Thyroid gland (tissue), 4 donors: ENCODE measurements at regions not wholly inside any gene's neighbourhood (a gene's known extent, or its start where the extent isn't known, plus 50 kb on each side); places are given as distances from the start of the nearest gene placed in this dataset.
"Not testable (repeated sequence)": the region's sequence is repeated elsewhere in the genome, so short reads cannot be mapped to it uniquely, and the experiment has no call there.

Source experiments
- DNase-seq, 2 donors: peaks; one replicate each; pipeline ENCODE4 v3.0.0-alpha.2; 2019
- H3K27ac ChIP-seq, 3 donors: fragments of 200-600 bp; sonication (generic); 1 replicate in 2 of 3; 2 replicates in 1 of 3; pipeline ENCODE4 v1.5.1; 2016 to 2019; ENCODE audit warnings: mild to moderate bottlenecking in 1 of 3, moderate library complexity in 1 of 3
- H3K27me3 ChIP-seq: fragments of 200-600 bp; sonication (generic); one replicate; pipeline ENCODE4 v1.5.1; 2019
- H3K36me3 ChIP-seq, 2 donors: fragments of 200-600 bp; sonication (generic); one replicate each; pipeline ENCODE4 v1.5.1; 2016 to 2019
- H3K4me1 ChIP-seq, 2 donors: fragments of 200-600 bp; sonication (generic); one replicate each; pipeline ENCODE4 v1.5.1; 2017 to 2019
- H3K4me3 ChIP-seq, 3 donors: fragments of 200-600 bp; sonication (generic); replicated peaks in 1 of 3; 1 replicate in 2 of 3; 2 replicates in 1 of 3; pipeline ENCODE4 v1.5.1; 2016; ENCODE audit warnings: mild to moderate bottlenecking in 1 of 3
- H3K9me3 ChIP-seq: fragments of 200-600 bp; sonication (generic); one replicate; pipeline ENCODE4 v1.5.1; 2017
- POLR2A ChIP-seq, 2 donors: fragments of 450-650 bp; IDR thresholded peaks; one replicate each; pipeline ENCODE4 v1.6.1; 2017; ENCODE audit warnings: antibody characterized with exemption in 2 of 2, mild to moderate bottlenecking in 2 of 2, moderate library complexity in 1 of 2
- WGBS, 2 donors: methylation state at CpG; one replicate each; pipeline ENCODE4 v1.1.5; 2017; 5-methylcytosine and 5-hydroxymethylcytosine counted together
- intact Hi-C: fragments of 100-400 bp; cut with DNase I; formaldehyde crosslinking; loops from one replicate; pipeline ENCODE4 v1.15.1; 2023
- TF ChIP-seq, protein P1 (sequence below), 6 experiments: fragments of 200-600 bp in 3 of 6; fragments of 450-650 bp in 3 of 6; sonication (generic) in 3 of 6; IDR thresholded peaks; one replicate each; pipeline ENCODE4 v1.5.1; 2016 to 2019; ENCODE audit warnings: antibody characterized with exemption in 6 of 6, mild to moderate bottlenecking in 2 of 6, inconsistent platforms in 1 of 6, moderate library complexity in 1 of 6

DNA sequence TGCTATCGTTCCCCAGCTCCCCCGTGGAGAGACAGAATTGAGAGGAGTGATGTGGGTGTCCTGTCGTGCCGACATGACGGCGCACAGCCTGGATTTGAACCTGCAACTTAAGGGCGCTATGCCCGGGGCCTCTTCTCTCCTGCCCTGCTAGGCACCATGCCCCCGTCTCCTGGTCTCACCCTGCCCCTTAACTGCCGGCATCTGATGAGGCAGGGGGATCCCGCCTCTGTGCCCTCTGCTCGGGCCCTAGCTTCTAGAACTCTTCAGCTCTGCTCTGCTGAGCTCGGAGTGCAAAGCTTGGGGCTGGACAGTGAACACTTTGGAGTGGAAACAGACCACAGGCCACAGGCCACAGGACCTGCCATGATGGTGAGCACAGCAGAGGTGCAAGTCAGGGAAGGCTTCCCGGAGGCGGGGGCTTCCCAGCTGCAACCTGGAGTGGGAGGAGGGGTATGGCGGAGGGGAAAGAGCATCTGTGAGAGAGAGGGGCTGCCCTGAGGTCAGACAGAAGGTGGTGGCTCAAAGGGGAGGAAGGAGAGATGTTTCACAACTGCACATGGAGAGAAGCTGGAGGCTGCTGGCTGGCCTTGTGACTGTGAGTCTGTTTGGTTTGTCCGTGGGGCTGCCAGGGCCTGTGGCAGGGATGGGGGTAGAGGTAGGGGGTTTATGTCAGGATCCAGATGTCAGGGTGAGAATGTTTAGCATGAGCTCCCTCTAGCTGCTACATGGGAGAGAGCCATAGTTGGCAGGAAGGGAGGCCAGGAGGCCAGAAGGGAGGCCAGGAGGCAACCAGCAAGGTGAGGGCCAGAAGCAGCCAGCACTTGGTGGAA, 107.8 kb downstream of the CRLF3 start:
- Histone ChIP-seq H3K4me3 (no peak overlapping the region), H3K4me1 (no peaks in the 10 kb centered on the region), H3K27ac (no peak overlapping the region), H3K36me3 (no peaks in the 10 kb centered on the region), H3K27me3 (no peaks in the 10 kb centered on the region), H3K9me3 (no peaks in the 10 kb centered on the region)
- TF ChIP-seq POLR2A (IDR thresholded peaks at IDR 0.05) = no peak
- TF ChIP-seq, protein P1, sequence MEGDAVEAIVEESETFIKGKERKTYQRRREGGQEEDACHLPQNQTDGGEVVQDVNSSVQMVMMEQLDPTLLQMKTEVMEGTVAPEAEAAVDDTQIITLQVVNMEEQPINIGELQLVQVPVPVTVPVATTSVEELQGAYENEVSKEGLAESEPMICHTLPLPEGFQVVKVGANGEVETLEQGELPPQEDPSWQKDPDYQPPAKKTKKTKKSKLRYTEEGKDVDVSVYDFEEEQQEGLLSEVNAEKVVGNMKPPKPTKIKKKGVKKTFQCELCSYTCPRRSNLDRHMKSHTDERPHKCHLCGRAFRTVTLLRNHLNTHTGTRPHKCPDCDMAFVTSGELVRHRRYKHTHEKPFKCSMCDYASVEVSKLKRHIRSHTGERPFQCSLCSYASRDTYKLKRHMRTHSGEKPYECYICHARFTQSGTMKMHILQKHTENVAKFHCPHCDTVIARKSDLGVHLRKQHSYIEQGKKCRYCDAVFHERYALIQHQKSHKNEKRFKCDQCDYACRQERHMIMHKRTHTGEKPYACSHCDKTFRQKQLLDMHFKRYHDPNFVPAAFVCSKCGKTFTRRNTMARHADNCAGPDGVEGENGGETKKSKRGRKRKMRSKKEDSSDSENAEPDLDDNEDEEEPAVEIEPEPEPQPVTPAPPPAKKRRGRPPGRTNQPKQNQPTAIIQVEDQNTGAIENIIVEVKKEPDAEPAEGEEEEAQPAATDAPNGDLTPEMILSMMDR (IDR thresholded peaks at IDR 0.05) = no peak
- no peak for DNase-seq
- WGBS, 2 donors = 87 to 89% methylated on average over 17 of the region's 17 CpGs
- intact Hi-C loops = no loop called here

DNA sequence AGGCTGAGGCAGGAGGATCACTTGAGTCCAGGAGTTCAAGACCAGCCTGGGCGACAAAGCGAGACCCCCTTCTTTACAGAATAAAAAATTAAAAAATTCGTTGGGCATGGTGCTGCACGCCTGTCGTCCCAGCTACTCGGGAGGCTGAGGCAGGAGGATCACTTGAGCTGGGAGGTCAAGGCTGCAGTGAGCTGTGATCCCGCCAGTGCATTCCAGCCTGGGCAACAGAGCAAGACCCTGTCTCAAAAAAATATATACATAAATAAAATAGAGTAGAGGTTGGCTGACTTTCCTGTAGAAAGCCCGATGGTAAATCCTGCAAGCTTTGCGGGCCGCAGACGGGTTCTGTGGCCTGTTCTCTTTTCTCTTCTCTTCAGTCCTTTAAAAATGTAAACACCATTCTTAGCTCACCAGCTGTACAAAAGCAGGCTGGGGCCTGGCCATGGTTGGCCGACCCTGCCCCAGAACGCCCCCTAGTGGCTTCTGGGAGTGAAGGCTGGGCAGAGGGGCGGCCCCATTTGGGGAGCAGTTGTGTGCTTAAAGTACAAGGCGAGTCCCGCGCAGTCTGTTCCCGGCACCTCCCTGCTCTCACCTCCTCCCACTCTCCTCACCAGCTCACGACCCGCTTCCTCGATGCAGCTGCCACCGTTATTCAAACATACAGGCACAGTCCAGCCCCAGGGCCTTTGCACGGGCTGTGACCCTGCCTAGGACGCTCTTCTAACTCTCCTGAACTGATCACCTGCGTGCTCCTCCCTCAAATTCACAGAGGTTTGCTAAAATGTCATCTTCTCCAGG, 109.5 kb downstream of the CRLF3 start:
- H3K4me3 ChIP-seq, H3K36me3 ChIP-seq, H3K27me3 ChIP-seq, H3K27ac ChIP-seq, intact Hi-C loops, H3K9me3 ChIP-seq, H3K4me1 ChIP-seq: not testable (repeated sequence)
- TF ChIP-seq, protein P1 (IDR thresholded peaks at IDR 0.05) = peak in 5 of 6 experiments; percentile 28 to 59 (median 31)
- DNase-seq = peak; percentile 45 to 50
- WGBS, 2 donors = 70 to 74% methylated on average over 24 to 25 of the region's 25 CpGs

DNA sequence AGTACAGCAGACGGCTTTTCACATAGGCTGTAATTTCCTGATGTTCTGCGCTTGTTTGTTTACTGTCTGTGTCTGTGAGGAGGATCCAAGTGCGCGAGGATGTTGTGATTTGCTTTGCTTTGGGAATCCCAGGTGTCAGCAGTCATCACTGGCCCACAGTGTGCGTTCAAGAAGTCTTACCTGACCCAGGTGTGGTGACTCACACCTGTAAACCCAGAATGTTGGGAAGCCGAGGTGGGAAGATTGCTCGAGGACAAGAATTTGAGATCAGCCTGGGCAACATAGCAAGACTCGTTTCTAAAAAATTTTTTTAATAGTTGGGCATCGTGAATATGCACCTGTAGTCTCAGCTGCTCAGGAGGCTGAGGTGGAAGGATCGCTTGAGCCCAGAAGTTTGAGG, 110.7 kb downstream of the CRLF3 start:
- WGBS, 2 donors = 78 to 82% methylated on average over 10 of the region's 10 CpGs
- H3K27me3 ChIP-seq, H3K4me3 ChIP-seq, H3K4me1 ChIP-seq, intact Hi-C loops, H3K9me3 ChIP-seq, H3K36me3 ChIP-seq, H3K27ac ChIP-seq, DNase-seq: not testable (repeated sequence)

DNA sequence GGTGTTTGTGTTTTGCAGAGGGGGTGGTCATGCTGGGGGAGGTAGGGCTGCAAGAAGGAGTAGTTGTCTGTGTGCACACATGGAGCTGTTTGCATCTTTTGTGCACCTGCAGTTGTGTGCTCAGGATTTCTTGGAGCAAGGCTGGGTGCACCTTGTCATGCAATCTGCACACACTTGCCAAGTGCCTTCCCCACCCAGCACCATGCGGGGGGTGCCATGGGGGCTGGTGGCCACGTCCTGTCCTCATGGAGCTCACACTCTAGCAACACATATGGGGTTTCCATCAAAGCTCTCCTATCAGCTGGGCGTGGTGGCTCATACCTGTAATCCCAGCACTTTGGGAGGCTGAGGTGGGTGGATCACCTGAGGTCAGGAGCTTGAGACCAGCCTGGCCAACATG, 111.6 kb downstream of the CRLF3 start:
- intact Hi-C loops, H3K4me1 ChIP-seq, DNase-seq, H3K27ac ChIP-seq, H3K9me3 ChIP-seq, H3K36me3 ChIP-seq, H3K27me3 ChIP-seq, H3K4me3 ChIP-seq: not testable (repeated sequence)
- WGBS, 2 donors = 100% methylated on average over 1 of the region's 3 CpGs; no CpG with 5 or more reads in 1 of the 2 donors

DNA sequence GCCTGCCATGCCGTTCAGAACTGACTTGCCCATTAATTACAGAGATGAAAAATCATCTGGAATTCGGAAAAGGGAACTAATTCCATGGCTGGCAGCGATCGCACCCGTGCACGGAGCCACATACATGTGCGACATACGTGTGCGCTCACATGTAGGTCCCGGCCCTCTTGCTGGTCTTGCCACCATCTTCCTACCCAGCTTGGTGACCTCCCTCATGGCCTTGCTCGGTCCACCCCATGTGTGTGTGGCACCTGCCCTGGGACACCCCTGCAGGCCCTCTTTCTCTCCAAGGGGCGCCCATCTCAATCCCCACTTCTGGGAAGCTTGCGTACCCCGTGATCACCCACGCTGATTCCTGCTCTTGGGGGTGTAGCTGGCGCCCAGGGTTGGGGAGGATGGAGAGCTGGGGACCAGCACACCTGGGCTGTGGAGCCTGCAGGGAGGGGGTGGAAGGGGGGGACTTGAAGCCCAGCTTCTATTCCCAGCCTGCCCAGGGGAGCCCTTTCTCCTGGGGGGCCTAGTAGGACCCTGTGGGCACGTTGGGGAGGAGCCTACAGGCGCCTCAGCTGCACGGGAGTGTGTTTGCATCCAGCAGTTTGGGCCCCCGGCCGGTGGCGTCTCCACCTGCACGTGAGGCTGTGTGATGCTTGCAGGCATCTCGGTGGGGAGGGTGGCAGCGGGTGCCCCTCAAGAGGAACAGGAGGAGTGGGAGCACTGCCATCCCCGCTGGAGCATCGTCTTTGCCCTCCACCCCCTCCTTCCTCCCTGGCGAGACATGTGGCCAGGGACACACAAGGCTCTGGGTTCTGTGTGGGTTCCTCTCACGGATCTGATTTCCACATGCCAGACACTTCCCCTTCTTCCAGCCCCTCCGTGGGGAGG, 112.6 kb downstream of the CRLF3 start:
- H3K36me3 ChIP-seq, H3K27ac ChIP-seq, H3K9me3 ChIP-seq, intact Hi-C loops, H3K4me3 ChIP-seq, DNase-seq, H3K27me3 ChIP-seq: not testable (repeated sequence)
- WGBS, 2 donors = 83 to 86% methylated on average over 22 to 23 of the region's 30 CpGs
- peaks cover 10 to 13% of the 10 kb centered on the region in 2 donors for H3K4me1 ChIP-seq

DNA sequence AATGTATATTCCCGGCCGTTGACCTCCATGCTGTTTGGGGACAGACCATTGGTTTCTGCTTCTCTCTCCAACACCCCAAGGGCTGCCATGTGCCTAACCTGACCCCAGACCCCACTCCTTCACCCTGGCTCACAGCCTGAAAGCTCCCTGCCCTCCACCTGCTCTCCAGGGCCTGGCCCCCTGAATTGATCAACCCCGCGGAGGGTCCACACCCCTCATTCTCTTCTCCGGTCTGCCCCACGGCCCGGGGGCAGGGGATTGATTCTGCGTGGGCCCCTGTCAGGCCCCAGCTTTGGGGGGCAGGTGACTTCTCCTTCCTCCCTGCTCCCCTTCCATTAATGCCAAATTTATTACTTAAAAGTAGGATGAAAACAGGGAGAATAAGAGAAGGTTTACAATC, 113.3 kb downstream of the CRLF3 start:
- H3K27ac ChIP-seq, H3K27me3 ChIP-seq, H3K36me3 ChIP-seq, H3K9me3 ChIP-seq, DNase-seq, intact Hi-C loops: not testable (repeated sequence)
- peak overlapping the region in 1 of 3 donors; percentile 88 for H3K4me3 ChIP-seq
- 74 to 75% methylated on average over 8 of the region's 8 CpGs for WGBS, 2 donors
- H3K4me1 ChIP-seq = peaks cover 10 to 13% of the 10 kb centered on the region in 2 donors

DNA sequence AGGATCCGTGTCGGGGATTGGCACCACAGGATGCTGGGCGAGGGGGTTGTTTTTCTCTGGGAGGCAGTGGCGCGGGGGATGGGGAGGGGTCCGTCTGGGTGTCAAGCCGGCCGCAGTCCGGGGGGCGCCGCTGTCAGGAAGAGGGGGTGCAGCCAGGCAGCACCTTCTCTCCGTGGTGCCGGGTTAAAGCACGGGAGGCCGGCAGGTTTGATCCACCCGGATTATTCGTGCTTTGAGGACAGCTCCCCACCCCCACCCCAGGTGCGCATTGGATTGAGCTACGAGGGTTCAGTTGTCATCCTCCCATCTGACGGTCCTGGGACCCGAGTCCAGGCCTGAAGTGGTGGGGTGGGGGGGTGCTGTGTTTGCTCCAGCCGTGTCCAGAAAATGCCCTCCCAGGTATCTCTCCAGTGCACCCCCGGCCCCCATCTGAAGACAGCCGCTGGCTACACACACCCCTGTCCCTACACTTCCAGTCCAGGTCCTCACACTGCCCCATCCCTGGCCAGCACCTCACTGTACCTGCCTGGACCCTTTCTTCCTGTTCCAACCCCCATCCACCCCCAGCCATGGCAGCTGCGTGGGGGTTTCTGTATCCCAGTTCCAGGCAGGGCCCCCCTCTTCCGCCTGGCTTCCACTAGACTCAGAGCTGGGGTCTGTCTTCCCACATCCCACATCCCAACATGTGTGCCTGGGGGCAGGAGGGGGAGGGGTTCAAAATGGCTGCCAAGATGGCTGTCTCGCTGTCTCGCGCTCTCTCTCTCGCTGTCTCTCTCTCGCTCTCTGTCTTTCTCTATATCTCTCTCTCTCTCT, 114.0 kb downstream of the CRLF3 start:
- H3K9me3 ChIP-seq, H3K27ac ChIP-seq, intact Hi-C loops, H3K36me3 ChIP-seq, DNase-seq, H3K27me3 ChIP-seq: not testable (repeated sequence)
- H3K4me3 ChIP-seq = peak overlapping the region; percentile 56 to 88 (median 64)
- H3K4me1 ChIP-seq = peaks cover 10 to 13% of the 10 kb centered on the region in 2 donors
- WGBS, 2 donors = 25 to 26% methylated on average over 22 to 23 of the region's 31 CpGs

DNA sequence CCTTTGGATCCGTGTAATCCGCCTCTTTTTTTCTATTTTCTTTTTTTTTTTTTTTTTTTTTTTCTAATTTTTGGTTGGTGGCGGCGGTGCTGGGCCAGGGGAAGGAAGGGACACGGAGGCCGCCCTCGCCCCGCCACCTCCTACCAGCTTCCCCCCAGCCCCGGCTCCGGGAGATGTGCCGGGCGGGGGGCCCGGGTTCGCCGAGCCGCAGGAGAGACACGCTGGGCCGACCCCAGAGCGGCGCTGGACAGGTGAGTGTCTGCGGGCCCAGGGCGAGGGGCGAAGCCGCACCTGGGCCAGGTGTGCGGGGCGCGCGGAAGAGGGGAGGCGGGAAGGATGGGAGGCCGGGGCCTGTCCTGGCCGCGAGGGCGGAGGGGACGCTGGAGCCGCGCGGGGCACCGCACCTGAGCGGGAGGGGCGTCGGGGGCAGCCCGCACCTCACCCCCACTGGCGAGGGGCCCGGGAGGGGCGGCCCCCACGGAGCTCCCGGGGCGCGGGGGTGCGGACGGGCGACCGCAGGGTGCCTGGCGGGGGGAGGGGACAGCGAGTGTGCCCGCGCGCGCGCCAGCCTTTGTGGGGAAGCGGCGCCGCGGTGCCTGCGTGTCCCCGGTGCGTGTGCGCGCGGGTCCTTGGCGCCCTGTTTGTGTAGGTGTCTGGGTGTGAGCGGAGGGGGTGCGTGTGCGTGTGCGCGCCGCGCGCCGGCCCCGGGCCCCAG, 114.8 kb downstream of the CRLF3 start:
- intact Hi-C loops, H3K36me3 ChIP-seq, H3K9me3 ChIP-seq, H3K27me3 ChIP-seq, H3K27ac ChIP-seq: not testable (repeated sequence)
- H3K4me3 ChIP-seq = peak overlapping the region; percentile 56 to 88 (median 64)
- H3K4me1 ChIP-seq = peaks cover 10 to 13% of the 10 kb centered on the region in 2 donors
- peak; percentile 37 to 42 for DNase-seq
- 0 to 7% methylated on average over 3 to 16 of the region's 81 CpGs for WGBS, 2 donors

DNA sequence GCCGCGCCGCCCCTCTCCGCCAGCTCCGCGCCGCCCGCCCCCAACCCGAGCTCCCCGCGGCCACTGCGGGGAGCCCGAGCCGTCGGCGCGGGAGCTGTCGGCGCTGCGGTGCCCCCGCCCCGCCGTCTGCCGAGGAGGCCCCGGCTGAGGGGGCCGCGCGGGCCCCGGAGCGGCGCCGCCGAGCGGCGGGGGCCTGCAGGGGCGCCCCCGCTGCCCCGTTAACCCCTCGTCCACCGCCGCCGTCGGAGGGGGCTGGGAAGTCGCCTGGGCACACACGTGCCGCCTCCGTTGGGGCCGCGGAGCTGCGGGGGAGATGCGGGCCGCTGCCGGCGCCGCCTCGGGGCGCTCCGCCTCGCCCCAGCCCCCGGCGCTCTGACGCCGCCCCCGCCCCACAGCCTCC, 115.4 kb downstream of the CRLF3 start:
- no CpG with 5 or more reads among the region's 64 CpGs for WGBS, 2 donors
- H3K27ac ChIP-seq = not testable (repeated sequence)
- H3K4me1 ChIP-seq = peaks cover 10 to 13% of the 10 kb centered on the region in 2 donors

More for the DNA sequence above, 115.4 kb downstream of the CRLF3 start:
- intact Hi-C loops, H3K27me3 ChIP-seq, H3K9me3 ChIP-seq, DNase-seq, H3K36me3 ChIP-seq: not testable (repeated sequence)
- H3K4me3 ChIP-seq = peak overlapping the region in 2 of 3 donors; percentile 64 to 88
